GM12878 (cell line): ENCODE measurements at regions not wholly inside any gene's neighbourhood (a gene's known extent, or its start where the extent isn't known, plus 50 kb on each side); places are given as distances from the start of the nearest gene placed in this dataset.

Experiments used
- ATAC-seq: fragments of 200-7000 bp; cut with Tn5 transposase; 3 replicates; pipeline ENCODE4 v1.9.1; 2020; ENCODE audit warnings: mild to moderate bottlenecking, moderate library complexity
- BruUV-seq: library from RNA; stranded (reverse); fragments of 400-500 nt; replicated peaks from 2 replicates; lab custom pipeline; 2021; lab: Mats Ljungman, UMichigan
- CTCF ChIA-PET: fragments of 300-600 bp; sonication (Branson Sonifier 250); formaldehyde crosslinking; extraction: SDS; loops from one replicate; lab custom pipeline; 2021; ENCODE audit warnings: inconsistent platforms; lab: Yijun Ruan, JAX
- POLR2A ChIA-PET: fragments of 350-600 bp; formaldehyde crosslinking; extraction: SDS; loops from one replicate; lab custom pipeline; 2021; ENCODE audit warnings: inconsistent platforms; lab: Charles Lee
- RAD21 ChIA-PET: fragments of 300-600 bp; sonication (Branson Sonifier 250); formaldehyde crosslinking; loops from one replicate; lab custom pipeline; 2023; ENCODE audit warnings: antibody characterized with exemption; ENCODE audit not compliant: unreplicated experiment; lab: Charles Lee
- SMC1A ChIA-PET: fragments of 300-600 bp; sonication (Branson Sonifier 250); formaldehyde crosslinking; loops from one replicate; lab custom pipeline; 2023; ENCODE audit not compliant: unreplicated experiment, uncharacterized antibody; lab: Charles Lee
- DNase-seq: peaks from one replicate; pipeline ENCODE4 v3.0.0-alpha.2; 2011; ENCODE audit warnings: low read depth, low spot score
- FAIRE-seq: peaks from 3 replicates; lab custom pipeline; 2011; peaks lifted over from hg19 to GRCh38; lab: Jason Lieb, UNC
- H2AFZ ChIP-seq: 2 replicates; pipeline ENCODE4 v1.6.0; 2011; ENCODE audit warnings: low read depth, low read length, control low read depth; ENCODE audit not compliant: control insufficient read depth
- H3K27ac ChIP-seq: 2 replicates; pipeline ENCODE4 v1.5.1; 2011; ENCODE audit warnings: control low read depth; ENCODE audit not compliant: control insufficient read depth, insufficient read depth
- H3K27me3 ChIP-seq, 2 experiments: replicated peaks in 1 of 2; 2 replicates each; pipeline versions ENCODE4 v1.6.0 to v1.6.1; 2011; ENCODE audit warnings: low read length in 1 of 2; ENCODE audit not compliant: control insufficient read depth in 2 of 2, insufficient read depth in 2 of 2
- H3K36me3 ChIP-seq, 2 experiments: 2 replicates each; pipeline ENCODE4 v1.5.1; 2011; ENCODE audit warnings: low read length in 1 of 2; ENCODE audit not compliant: control insufficient read depth in 2 of 2, insufficient read depth in 2 of 2
- H3K4me1 ChIP-seq: 2 replicates; pipeline ENCODE4 v1.6.1; 2011; ENCODE audit warnings: mild to moderate bottlenecking, low read length, moderate library complexity, mixed read lengths; ENCODE audit not compliant: control insufficient read depth, insufficient read depth
- H3K4me2 ChIP-seq: 2 replicates; pipeline ENCODE4 v1.6.0; 2011; ENCODE audit warnings: control low read depth; ENCODE audit not compliant: control insufficient read depth, insufficient read depth
- H3K4me3 ChIP-seq: fragments of 200-600 bp; sonication (generic); 2 replicates; pipeline ENCODE4 v1.5.1; 2016
- H3K79me2 ChIP-seq: 2 replicates; pipeline ENCODE4 v1.6.0; 2011; ENCODE audit warnings: low read length; ENCODE audit not compliant: control insufficient read depth, insufficient read depth
- H3K9ac ChIP-seq: 2 replicates; pipeline ENCODE4 v1.8.0; 2011; ENCODE audit warnings: low read length, control low read depth, mixed read lengths; ENCODE audit not compliant: control insufficient read depth, insufficient read depth
- H3K9me3 ChIP-seq: replicated peaks from 3 replicates; pipeline ENCODE4 v1.5.1; 2011; ENCODE audit warnings: mild to moderate bottlenecking, low read length; ENCODE audit not compliant: control insufficient read depth, insufficient read depth
- H4K20me1 ChIP-seq: 2 replicates; pipeline ENCODE4 v1.6.0; 2011; ENCODE audit not compliant: control insufficient read depth, insufficient read depth
- EZH2 ChIP-seq: IDR thresholded peaks from 2 replicates; pipeline ENCODE4 v1.6.1; 2012; ENCODE audit warnings: low read depth, mild to moderate bottlenecking, control low read depth, inconsistent platforms, low read length, borderline replicate concordance; ENCODE audit not compliant: control insufficient read depth
- MYC ChIP-seq: IDR thresholded peaks from 2 replicates; pipeline ENCODE4 v1.6.1; 2011; ENCODE audit warnings: mild to moderate bottlenecking, low read length, moderate library complexity, inconsistent platforms; ENCODE audit not compliant: insufficient read depth, insufficient replicate concordance, insufficient read length, severe bottlenecking
- SPI1 ChIP-seq: IDR thresholded peaks from 2 replicates; pipeline ENCODE4 v1.6.1; 2011; ENCODE audit warnings: low read depth, mild to moderate bottlenecking, low read length, moderate library complexity, borderline replicate concordance; ENCODE audit not compliant: insufficient read depth
- STAT1 ChIP-seq: fragments of 450-650 bp; conservative IDR thresholded peaks from 2 replicates; pipeline ENCODE4 v1.6.1; 2014; ENCODE audit warnings: antibody characterized with exemption, mild to moderate bottlenecking
- WGBS: methylation state at CpG from one replicate; pipeline ENCODE4 v1.1.6; 2016; ENCODE audit warnings: low lambda C conversion rate; ENCODE audit not compliant: insufficient replicate concordance, insufficient coverage; ENCODE audit errors: missing lambda C conversion rate; 5-methylcytosine and 5-hydroxymethylcytosine counted together
- in situ Hi-C: fragments of 300-500 bp; cut with MboI; formaldehyde crosslinking; loops from 9 replicates; pipeline ENCODE4 v1.14.3; 2018; ENCODE audit warnings: mixed read lengths
- intact Hi-C: fragments of 100-400 bp; cut with micrococcal nuclease; formaldehyde crosslinking; loops from one replicate; pipeline ENCODE4 v1.14.2; 2022; ENCODE audit not compliant: unreplicated experiment
- TF ChIP-seq, protein P1 (sequence below): fragments of 450-650 bp; IDR thresholded peaks from 2 replicates; pipeline ENCODE4 v1.6.1; 2016; ENCODE audit warnings: mild to moderate bottlenecking

GRCh38 chr3:144364737-144365136 is 393.1 kb downstream of the DIPK2A start:
- WGBS: 86% methylated on average over 2 of the region's 2 CpGs
- H3K9ac ChIP-seq: no peak overlapping the region
- H3K27ac ChIP-seq: no peak overlapping the region
- no peak for ATAC-seq
- no peak overlapping the region for H2AFZ ChIP-seq
- no TSS peak for BruUV-seq
- intact Hi-C loops: no loop called here
- H3K4me2 ChIP-seq: no peak overlapping the region
- H3K4me1 ChIP-seq: no peaks in the 10 kb centered on the region
- no peaks in the 10 kb centered on the region for H3K79me2 ChIP-seq
- SMC1A ChIA-PET: no interaction called here
- H3K27me3 ChIP-seq: no peaks in the 10 kb centered on the region
- DNase-seq: no peak
- no peak for FAIRE-seq
- RAD21 ChIA-PET: no interaction called here
- in situ Hi-C loops: no loop called here
- H3K4me3 ChIP-seq: no peak overlapping the region
- H3K9me3 ChIP-seq: peaks cover 6% of the 10 kb centered on the region; the same call in 2 of the 3 replicates
- CTCF ChIA-PET: interaction anchor here (0.5 kb wide), 1 partner anchor 50 kb away, joined by 3 read pairs; no protein-coding TSS in a partner anchor
- no peaks in the 10 kb centered on the region for H4K20me1 ChIP-seq
- no peaks in the 10 kb centered on the region for H3K36me3 ChIP-seq
- TF ChIP-seq SPI1 (no peak), MYC (no peak), STAT1 (no peak), EZH2 (no peak)
- TF ChIP-seq, protein P1, sequence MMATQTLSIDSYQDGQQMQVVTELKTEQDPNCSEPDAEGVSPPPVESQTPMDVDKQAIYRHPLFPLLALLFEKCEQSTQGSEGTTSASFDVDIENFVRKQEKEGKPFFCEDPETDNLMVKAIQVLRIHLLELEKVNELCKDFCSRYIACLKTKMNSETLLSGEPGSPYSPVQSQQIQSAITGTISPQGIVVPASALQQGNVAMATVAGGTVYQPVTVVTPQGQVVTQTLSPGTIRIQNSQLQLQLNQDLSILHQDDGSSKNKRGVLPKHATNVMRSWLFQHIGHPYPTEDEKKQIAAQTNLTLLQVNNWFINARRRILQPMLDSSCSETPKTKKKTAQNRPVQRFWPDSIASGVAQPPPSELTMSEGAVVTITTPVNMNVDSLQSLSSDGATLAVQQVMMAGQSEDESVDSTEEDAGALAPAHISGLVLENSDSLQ: no peak
- POLR2A ChIA-PET: no interaction called here
